PC-3 (cell line): ENCODE measurements at regions not wholly inside any gene's neighbourhood (a gene's known extent, or its start where the extent isn't known, plus 50 kb on each side); places are given as distances from the start of the nearest gene placed in this dataset.

Experiments used
- EZH2 ChIP-seq: fragments of 300-600 bp; sonication (generic); IDR thresholded peaks from one replicate; pipeline ENCODE4 v1.6.1; 2017; ENCODE audit warnings: antibody characterized with exemption, mild to moderate bottlenecking, low read length; ENCODE audit not compliant: unreplicated experiment
- TF ChIP-seq, protein P1 (sequence below): fragments of 300-600 bp; sonication (generic); conservative IDR thresholded peaks from 2 replicates; pipeline ENCODE4 v1.5.1; 2017; ENCODE audit warnings: antibody characterized with exemption, low read depth, mild to moderate bottlenecking, low read length

DNA sequence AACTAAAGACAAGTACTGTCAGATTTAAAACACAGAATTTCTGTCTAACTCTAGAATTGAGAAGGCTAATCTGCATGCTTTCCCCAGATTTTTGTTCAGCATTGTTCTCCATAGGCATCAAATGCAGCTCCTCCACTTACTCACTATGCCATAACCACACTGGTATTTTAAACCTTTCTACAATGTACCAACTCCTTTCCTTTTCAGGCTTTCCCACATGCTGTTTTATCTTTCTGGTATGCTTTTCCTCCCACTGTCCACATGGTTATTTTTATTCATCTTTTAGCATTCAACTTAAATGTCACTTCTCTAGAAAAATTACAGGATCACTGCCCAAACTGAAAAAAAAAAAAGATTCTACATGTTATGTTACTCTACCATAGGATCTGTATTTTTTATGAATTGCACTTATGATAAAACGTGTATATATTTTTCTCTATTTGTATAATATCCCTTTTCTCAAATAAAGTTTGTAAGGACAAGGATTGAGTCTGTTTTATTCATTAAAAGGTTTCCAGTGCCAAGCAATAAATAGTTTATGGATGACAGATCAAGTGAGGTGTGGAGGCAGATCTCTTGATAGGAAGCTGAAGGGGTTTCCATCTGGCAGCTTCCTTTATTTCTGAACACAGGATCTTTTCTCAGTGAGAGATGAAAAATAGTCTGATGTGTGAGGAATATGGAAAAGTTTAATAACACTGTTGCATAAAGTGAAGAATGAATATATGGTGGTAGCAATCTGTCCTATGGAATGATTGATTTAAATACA lies 1064.5 kb downstream of the ZPLD1 start:
- TF ChIP-seq, protein P1, sequence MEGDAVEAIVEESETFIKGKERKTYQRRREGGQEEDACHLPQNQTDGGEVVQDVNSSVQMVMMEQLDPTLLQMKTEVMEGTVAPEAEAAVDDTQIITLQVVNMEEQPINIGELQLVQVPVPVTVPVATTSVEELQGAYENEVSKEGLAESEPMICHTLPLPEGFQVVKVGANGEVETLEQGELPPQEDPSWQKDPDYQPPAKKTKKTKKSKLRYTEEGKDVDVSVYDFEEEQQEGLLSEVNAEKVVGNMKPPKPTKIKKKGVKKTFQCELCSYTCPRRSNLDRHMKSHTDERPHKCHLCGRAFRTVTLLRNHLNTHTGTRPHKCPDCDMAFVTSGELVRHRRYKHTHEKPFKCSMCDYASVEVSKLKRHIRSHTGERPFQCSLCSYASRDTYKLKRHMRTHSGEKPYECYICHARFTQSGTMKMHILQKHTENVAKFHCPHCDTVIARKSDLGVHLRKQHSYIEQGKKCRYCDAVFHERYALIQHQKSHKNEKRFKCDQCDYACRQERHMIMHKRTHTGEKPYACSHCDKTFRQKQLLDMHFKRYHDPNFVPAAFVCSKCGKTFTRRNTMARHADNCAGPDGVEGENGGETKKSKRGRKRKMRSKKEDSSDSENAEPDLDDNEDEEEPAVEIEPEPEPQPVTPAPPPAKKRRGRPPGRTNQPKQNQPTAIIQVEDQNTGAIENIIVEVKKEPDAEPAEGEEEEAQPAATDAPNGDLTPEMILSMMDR, result no peak
- no peak for TF ChIP-seq EZH2
